HL-60 (cell line): ENCODE measurements at regions not wholly inside any gene's neighbourhood (a gene's known extent, or its start where the extent isn't known, plus 50 kb on each side); places are given as distances from the start of the nearest gene placed in this dataset.

Experiments used
- DNase-seq, 2 experiments: peaks; one replicate each; pipeline ENCODE4 v3.0.0-alpha.2; 2010 to 2020; ENCODE audit warnings: low read depth in 1 of 2, low spot score in 1 of 2
- H3K27ac ChIP-seq: fragments of 250-450 bp; sonication (Bioruptor Pico); replicated peaks from 2 replicates; pipeline ENCODE4 v1.5.1; 2020; ENCODE audit warnings: mild to moderate bottlenecking, moderate library complexity
- H3K27me3 ChIP-seq: fragments of 250-450 bp; sonication (Bioruptor Pico); 2 replicates; pipeline ENCODE4 v1.5.1; 2021; ENCODE audit warnings: mild to moderate bottlenecking, moderate library complexity; ENCODE audit not compliant: insufficient read depth, poor library complexity, severe bottlenecking
- H3K4me3 ChIP-seq: replicated peaks from 2 replicates; pipeline ENCODE4 v1.5.1; 2011; ENCODE audit warnings: mild to moderate bottlenecking, control low read depth, low read length; ENCODE audit not compliant: insufficient read depth
- GABPA ChIP-seq: IDR thresholded peaks from 2 replicates; pipeline ENCODE4 v1.6.1; 2012; ENCODE audit warnings: low read depth
- POLR2AphosphoS5 ChIP-seq: IDR thresholded peaks from 2 replicates; pipeline ENCODE4 v1.6.1; 2012; ENCODE audit warnings: low read depth
- SPI1 ChIP-seq: IDR thresholded peaks from 2 replicates; pipeline ENCODE4 v1.6.1; 2012; ENCODE audit warnings: low read depth, mild to moderate bottlenecking, borderline replicate concordance
- TF ChIP-seq, protein P1 (sequence below): IDR thresholded peaks from one replicate; pipeline ENCODE4 v1.5.1; 2011; ENCODE audit warnings: low read length, control low read depth, inconsistent platforms; ENCODE audit not compliant: insufficient read depth
- TF ChIP-seq, protein P2 (sequence below): IDR thresholded peaks from 2 replicates; pipeline ENCODE4 v1.6.1; 2012; ENCODE audit warnings: low read depth; ENCODE audit not compliant: insufficient replicate concordance

DNA sequence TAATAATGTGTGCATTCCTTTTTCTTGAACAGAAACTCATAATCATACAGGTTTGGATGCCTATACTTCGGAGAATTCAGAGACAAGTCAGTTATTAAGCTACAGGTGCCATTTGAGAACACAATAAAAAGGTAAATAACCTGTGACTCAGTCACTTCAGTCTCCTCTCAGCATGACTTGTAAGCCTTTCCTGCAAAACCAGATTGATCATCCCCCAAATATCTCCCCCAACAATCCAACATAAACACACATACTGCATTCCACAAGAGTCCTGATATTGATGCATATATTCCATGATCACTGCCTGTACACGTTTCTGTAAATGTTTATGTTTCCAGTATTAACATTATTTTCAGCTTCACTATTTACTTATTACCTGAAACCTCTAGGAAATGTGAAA lies 110.8 kb downstream of the PWWP3B start:
- no peak overlapping the region for H3K27ac ChIP-seq
- no peaks in the 10 kb centered on the region for H3K27me3 ChIP-seq
- no peak for DNase-seq
- TF ChIP-seq SPI1 (no peak), POLR2AphosphoS5 (no peak), GABPA (no peak)
- TF ChIP-seq, protein P1, sequence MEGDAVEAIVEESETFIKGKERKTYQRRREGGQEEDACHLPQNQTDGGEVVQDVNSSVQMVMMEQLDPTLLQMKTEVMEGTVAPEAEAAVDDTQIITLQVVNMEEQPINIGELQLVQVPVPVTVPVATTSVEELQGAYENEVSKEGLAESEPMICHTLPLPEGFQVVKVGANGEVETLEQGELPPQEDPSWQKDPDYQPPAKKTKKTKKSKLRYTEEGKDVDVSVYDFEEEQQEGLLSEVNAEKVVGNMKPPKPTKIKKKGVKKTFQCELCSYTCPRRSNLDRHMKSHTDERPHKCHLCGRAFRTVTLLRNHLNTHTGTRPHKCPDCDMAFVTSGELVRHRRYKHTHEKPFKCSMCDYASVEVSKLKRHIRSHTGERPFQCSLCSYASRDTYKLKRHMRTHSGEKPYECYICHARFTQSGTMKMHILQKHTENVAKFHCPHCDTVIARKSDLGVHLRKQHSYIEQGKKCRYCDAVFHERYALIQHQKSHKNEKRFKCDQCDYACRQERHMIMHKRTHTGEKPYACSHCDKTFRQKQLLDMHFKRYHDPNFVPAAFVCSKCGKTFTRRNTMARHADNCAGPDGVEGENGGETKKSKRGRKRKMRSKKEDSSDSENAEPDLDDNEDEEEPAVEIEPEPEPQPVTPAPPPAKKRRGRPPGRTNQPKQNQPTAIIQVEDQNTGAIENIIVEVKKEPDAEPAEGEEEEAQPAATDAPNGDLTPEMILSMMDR: no peak
- TF ChIP-seq, protein P2, sequence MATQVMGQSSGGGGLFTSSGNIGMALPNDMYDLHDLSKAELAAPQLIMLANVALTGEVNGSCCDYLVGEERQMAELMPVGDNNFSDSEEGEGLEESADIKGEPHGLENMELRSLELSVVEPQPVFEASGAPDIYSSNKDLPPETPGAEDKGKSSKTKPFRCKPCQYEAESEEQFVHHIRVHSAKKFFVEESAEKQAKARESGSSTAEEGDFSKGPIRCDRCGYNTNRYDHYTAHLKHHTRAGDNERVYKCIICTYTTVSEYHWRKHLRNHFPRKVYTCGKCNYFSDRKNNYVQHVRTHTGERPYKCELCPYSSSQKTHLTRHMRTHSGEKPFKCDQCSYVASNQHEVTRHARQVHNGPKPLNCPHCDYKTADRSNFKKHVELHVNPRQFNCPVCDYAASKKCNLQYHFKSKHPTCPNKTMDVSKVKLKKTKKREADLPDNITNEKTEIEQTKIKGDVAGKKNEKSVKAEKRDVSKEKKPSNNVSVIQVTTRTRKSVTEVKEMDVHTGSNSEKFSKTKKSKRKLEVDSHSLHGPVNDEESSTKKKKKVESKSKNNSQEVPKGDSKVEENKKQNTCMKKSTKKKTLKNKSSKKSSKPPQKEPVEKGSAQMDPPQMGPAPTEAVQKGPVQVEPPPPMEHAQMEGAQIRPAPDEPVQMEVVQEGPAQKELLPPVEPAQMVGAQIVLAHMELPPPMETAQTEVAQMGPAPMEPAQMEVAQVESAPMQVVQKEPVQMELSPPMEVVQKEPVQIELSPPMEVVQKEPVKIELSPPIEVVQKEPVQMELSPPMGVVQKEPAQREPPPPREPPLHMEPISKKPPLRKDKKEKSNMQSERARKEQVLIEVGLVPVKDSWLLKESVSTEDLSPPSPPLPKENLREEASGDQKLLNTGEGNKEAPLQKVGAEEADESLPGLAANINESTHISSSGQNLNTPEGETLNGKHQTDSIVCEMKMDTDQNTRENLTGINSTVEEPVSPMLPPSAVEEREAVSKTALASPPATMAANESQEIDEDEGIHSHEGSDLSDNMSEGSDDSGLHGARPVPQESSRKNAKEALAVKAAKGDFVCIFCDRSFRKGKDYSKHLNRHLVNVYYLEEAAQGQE: no peak
- no peak overlapping the region for H3K4me3 ChIP-seq

DNA sequence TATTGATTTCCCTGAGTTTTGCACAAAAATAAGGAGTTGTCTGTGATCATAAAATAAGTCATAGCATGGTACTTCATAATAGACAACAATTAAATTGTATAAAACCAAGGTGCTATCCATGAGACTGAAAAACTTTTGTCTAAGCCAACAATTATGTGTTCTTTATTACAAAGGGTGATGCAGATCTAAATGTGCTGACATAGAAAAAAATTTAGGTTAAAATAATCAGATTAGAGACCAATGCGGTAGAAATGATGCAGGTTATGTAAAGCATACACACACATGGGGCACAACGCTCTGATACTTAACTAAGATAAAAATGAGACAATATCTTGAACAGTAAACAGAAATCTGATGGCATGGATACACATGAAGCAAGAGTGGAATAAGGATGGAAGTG lies 113.3 kb downstream of the PWWP3B start:
- no peak overlapping the region for H3K27ac ChIP-seq
- no peak for TF ChIP-seq GABPA
- TF ChIP-seq, protein P2: no peak
- no peak for TF ChIP-seq POLR2AphosphoS5
- TF ChIP-seq, protein P1: no peak
- no peak for TF ChIP-seq SPI1
- H3K4me3 ChIP-seq: no peak overlapping the region
- H3K27me3 ChIP-seq: no peaks in the 10 kb centered on the region
- DNase-seq: no peak

DNA sequence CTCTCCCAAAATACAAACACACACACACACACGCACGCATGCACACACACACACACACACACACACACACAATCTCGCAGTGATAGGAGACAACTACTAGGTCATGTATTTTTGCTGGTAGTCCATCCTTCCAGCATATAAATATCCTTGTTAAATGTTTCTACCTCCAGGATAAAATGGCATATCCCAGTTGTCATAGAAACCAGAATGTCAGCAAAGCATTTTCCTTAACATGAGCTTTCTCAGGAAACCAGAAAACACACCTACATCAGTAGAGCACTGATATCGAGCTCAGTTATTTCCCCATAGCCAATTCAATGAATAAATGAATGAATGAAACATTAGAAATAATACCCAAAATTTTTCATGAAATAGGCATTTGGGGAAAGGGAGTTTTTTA lies 115.7 kb downstream of the PWWP3B start:
- Histone ChIP-seq H3K4me3 (no peak overlapping the region), H3K27me3 (no peaks in the 10 kb centered on the region), H3K27ac (no peak overlapping the region)
- DNase-seq: no peak
- no peak for TF ChIP-seq SPI1
- TF ChIP-seq GABPA: no peak
- TF ChIP-seq, protein P2: no peak
- TF ChIP-seq, protein P1: no peak
- TF ChIP-seq POLR2AphosphoS5: no peak
